ENCODE measurements at regions not wholly inside any gene's neighbourhood (a gene's known extent, or its start where the extent isn't known, plus 50 kb on each side); places are given as distances from the start of the nearest gene placed in this dataset.

DNA sequence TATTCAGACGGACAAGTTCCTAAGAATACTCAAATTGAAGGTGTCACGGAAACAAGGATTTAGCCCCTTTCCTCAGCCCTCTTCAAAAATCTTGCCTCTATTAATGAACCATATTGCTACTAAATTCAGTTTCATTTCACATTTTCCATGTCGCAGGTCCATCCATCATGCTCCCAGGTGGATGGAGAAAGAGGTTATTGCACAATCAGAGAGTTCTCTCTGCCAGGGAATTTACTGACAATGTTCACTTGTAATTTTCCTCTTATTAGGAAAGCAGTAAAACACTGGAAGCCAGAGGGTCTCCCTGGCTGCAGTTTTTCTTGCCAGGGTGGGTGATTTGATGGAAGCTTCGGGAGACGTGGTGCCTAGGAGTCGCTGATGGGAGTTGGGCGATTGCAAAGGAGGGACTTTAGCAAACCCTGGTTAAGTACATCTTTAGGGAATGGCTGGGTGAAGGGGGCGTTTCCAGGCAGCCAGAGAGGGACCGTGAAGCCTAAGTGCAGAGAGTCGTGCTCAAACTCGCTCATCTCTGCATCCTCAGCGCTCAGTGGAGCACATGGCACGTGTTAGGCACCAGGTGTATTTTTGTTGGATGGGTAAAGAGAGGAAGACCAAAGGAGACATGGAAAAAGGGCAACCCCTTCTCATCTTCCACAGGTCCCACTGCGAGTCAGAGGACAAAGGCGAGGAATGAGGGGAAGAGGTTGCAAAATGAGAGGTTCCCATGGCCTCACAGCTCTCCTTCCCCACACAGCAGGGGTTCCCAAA, 321.9 kb upstream of the CDH4 start:
- TF ChIP-seq, protein P1, sequence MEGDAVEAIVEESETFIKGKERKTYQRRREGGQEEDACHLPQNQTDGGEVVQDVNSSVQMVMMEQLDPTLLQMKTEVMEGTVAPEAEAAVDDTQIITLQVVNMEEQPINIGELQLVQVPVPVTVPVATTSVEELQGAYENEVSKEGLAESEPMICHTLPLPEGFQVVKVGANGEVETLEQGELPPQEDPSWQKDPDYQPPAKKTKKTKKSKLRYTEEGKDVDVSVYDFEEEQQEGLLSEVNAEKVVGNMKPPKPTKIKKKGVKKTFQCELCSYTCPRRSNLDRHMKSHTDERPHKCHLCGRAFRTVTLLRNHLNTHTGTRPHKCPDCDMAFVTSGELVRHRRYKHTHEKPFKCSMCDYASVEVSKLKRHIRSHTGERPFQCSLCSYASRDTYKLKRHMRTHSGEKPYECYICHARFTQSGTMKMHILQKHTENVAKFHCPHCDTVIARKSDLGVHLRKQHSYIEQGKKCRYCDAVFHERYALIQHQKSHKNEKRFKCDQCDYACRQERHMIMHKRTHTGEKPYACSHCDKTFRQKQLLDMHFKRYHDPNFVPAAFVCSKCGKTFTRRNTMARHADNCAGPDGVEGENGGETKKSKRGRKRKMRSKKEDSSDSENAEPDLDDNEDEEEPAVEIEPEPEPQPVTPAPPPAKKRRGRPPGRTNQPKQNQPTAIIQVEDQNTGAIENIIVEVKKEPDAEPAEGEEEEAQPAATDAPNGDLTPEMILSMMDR (IDR thresholded peaks at IDR 0.05; ENCODE audit: insufficient read depth, low read length, poor library complexity, severe bottlenecking): no peak
- TF ChIP-seq EZH2phosphoT487 (conservative IDR thresholded peaks at IDR 0.05; ENCODE audit: low read length): no peak
- Histone ChIP-seq H3K79me2 (ENCODE audit: insufficient read depth, low read length) (no peaks in the 10 kb centered on the region), H3K36me3 (ENCODE audit: low read length) (no peaks in the 10 kb centered on the region), H3K27ac (ENCODE audit: low read depth, low read length) (no peak overlapping the region), H3F3A (ENCODE audit: insufficient read depth) (no peaks in the 10 kb centered on the region), H3K9me3 (ENCODE audit: insufficient read depth, low read length) (no peaks in the 10 kb centered on the region), H4K20me1 (ENCODE audit: low read depth, low read length) (no peaks in the 10 kb centered on the region), H3K27me3 (ENCODE audit: low read length) (no peaks in the 10 kb centered on the region), H3K9me2 (replicated peaks; ENCODE audit: insufficient read depth, low read length) (no peaks in the 10 kb centered on the region), H3K9ac (ENCODE audit: low read length) (no peak overlapping the region), H2AFZ (ENCODE audit: low read depth, low read length, severe bottlenecking) (no peak overlapping the region), H3K4me3 (ENCODE audit: insufficient read depth, low read length, poor library complexity, severe bottlenecking) (no peak overlapping the region), H3K4me2 (ENCODE audit: low read depth, low read length, poor library complexity, severe bottlenecking) (no peak overlapping the region)

DNA sequence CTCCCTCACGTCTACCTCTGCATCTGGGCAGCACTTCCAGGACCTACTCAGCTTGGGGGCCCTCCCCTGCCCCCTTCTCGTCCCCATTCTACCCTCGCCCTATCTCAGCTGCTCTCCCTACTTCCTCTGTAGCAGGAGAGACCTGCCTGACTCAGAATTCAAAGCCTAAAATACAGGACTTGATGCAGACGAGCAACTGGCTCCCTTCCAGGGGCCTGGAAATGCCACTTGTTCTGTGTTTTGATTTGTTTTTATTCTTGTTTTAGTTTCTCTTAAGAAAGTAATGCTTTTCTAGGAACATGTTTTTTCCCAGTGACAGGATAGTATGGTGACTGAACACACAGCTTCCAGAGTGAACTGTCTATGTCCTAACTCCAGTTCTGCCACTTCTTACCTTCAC, 320.4 kb upstream of the CDH4 start:
- no peaks in the 10 kb centered on the region for H4K20me1 ChIP-seq (ENCODE audit: low read depth, low read length)
- H3K4me2 ChIP-seq (ENCODE audit: low read depth, low read length, poor library complexity, severe bottlenecking): no peak overlapping the region
- no peaks in the 10 kb centered on the region for H3K9me3 ChIP-seq (ENCODE audit: insufficient read depth, low read length)
- TF ChIP-seq EZH2phosphoT487 (conservative IDR thresholded peaks at IDR 0.05; ENCODE audit: low read length): no peak
- TF ChIP-seq, protein P1 (IDR thresholded peaks at IDR 0.05; ENCODE audit: insufficient read depth, low read length, poor library complexity, severe bottlenecking): no peak
- no peak overlapping the region for H3K4me3 ChIP-seq (ENCODE audit: insufficient read depth, low read length, poor library complexity, severe bottlenecking)
- H3K9ac ChIP-seq (ENCODE audit: low read length): no peak overlapping the region
- H3K27me3 ChIP-seq (ENCODE audit: low read length): no peaks in the 10 kb centered on the region
- no peaks in the 10 kb centered on the region for H3F3A ChIP-seq (ENCODE audit: insufficient read depth)
- no peak overlapping the region for H3K27ac ChIP-seq (ENCODE audit: low read depth, low read length)
- H2AFZ ChIP-seq (ENCODE audit: low read depth, low read length, severe bottlenecking): no peak overlapping the region
- no peaks in the 10 kb centered on the region for H3K79me2 ChIP-seq (ENCODE audit: insufficient read depth, low read length)
- H3K36me3 ChIP-seq (ENCODE audit: low read length): no peaks in the 10 kb centered on the region
- H3K9me2 ChIP-seq (replicated peaks; ENCODE audit: insufficient read depth, low read length): no peaks in the 10 kb centered on the region

DNA sequence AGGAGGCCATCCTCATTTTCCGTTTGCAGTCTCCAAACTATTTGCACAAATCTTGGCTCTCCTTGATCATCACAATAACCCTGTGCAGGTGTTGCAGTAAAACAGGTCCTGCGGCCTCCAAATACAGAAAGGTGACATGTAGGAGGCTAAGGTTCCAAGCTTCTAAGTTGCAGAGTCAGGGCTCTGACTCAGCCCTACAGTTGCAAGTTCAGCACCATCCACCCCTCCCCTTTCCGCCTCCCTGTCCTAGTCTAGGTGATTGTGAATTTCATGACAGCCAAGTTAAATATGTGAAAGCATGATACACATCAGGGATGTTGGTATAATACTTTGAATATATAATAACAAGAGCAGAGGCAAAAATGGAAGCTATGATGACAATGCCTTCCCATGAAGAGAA, 317.3 kb upstream of the CDH4 start:
- Histone ChIP-seq H3K9me3 (ENCODE audit: insufficient read depth, low read length) (no peaks in the 10 kb centered on the region), H3K27me3 (ENCODE audit: low read length) (no peaks in the 10 kb centered on the region), H3K4me2 (ENCODE audit: low read depth, low read length, poor library complexity, severe bottlenecking) (no peak overlapping the region), H3K9me2 (replicated peaks; ENCODE audit: insufficient read depth, low read length) (no peaks in the 10 kb centered on the region), H4K20me1 (ENCODE audit: low read depth, low read length) (no peaks in the 10 kb centered on the region), H3K9ac (ENCODE audit: low read length) (no peak overlapping the region), H3K79me2 (ENCODE audit: insufficient read depth, low read length) (no peaks in the 10 kb centered on the region), H3K4me3 (ENCODE audit: insufficient read depth, low read length, poor library complexity, severe bottlenecking) (no peak overlapping the region), H2AFZ (ENCODE audit: low read depth, low read length, severe bottlenecking) (no peak overlapping the region), H3K36me3 (ENCODE audit: low read length) (no peaks in the 10 kb centered on the region), H3F3A (ENCODE audit: insufficient read depth) (no peaks in the 10 kb centered on the region), H3K27ac (ENCODE audit: low read depth, low read length) (no peak overlapping the region)
- TF ChIP-seq, protein P1 (IDR thresholded peaks at IDR 0.05; ENCODE audit: insufficient read depth, low read length, poor library complexity, severe bottlenecking): no peak
- TF ChIP-seq EZH2phosphoT487 (conservative IDR thresholded peaks at IDR 0.05; ENCODE audit: low read length): no peak
